ENCODE measurements at regions not wholly inside any gene's neighbourhood (a gene's known extent, or its start where the extent isn't known, plus 50 kb on each side); places are given as distances from the start of the nearest gene placed in this dataset.

DNA sequence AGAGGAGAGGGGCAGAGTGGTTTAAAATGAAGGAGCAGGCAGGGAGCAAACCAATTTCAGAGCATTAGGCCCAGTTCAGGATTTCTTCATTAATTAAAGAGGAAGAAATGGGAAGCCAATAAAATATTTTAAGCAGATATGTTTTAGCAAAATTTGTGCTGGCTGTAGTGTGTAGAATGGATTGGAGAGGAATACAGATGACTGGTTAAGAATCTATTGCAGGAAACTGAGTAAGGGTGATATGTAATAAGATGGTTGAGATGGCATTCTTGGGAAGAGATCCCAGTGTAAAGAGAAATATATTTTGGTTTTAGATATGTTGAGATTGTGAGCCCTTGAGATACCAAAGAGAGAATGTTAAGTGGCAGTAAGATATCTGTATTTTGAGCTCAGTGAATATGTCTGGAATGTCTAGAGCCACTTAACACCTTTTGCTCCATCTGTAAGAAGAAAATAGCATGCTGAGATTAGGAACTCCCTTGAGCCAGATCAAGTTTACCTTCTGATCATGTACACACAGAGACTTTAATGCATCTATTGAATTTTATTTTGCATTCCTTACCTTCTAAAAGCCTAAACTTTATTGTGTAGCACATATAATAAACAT lies 79.5 kb upstream of the SLC27A6 start:
- no peak overlapping the region for H3K27ac ChIP-seq (ENCODE audit: extremely low read length, insufficient read depth, low read length)
- no peak for TF ChIP-seq ZNF790 (CRISPR knock-in tag; IDR thresholded peaks at IDR 0.05; ENCODE audit: borderline replicate concordance)
- TF ChIP-seq, protein P1, sequence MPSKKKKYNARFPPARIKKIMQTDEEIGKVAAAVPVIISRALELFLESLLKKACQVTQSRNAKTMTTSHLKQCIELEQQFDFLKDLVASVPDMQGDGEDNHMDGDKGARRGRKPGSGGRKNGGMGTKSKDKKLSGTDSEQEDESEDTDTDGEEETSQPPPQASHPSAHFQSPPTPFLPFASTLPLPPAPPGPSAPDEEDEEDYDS (CRISPR knock-in tag; IDR thresholded peaks at IDR 0.05), result no peak
- TF ChIP-seq ELF4 (CRISPR knock-in tag; IDR thresholded peaks at IDR 0.05; ENCODE audit: borderline replicate concordance), result no peak
- TF ChIP-seq, protein P2, sequence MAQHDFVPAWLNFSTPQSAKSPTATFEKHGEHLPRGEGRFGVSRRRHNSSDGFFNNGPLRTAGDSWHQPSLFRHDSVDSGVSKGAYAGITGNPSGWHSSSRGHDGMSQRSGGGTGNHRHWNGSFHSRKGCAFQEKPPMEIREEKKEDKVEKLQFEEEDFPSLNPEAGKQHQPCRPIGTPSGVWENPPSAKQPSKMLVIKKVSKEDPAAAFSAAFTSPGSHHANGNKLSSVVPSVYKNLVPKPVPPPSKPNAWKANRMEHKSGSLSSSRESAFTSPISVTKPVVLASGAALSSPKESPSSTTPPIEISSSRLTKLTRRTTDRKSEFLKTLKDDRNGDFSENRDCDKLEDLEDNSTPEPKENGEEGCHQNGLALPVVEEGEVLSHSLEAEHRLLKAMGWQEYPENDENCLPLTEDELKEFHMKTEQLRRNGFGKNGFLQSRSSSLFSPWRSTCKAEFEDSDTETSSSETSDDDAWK (CRISPR knock-in tag; IDR thresholded peaks at IDR 0.05), result no peak
- TF ChIP-seq SMYD3 (CRISPR knock-in tag; IDR thresholded peaks at IDR 0.05), result no peak
- no peak for TF ChIP-seq STAG1 (CRISPR knock-in tag; IDR thresholded peaks at IDR 0.05)
- DNase-seq (ENCODE audit: low spot score) (no peak), ATAC-seq (no peak), FAIRE-seq (no peak)
- H3K4me1 ChIP-seq (ENCODE audit: insufficient read depth, low read length), result no peaks in the 10 kb centered on the region
- ChIA-PET CTCF (ENCODE audit: low intra/inter-chr PET ratio, low total read pairs) (no interaction called here), POLR2A (no interaction called here)
- H3K4me3 ChIP-seq (replicated peaks in 1 of 3; ENCODE audit: insufficient read depth in 1 of 3, low read depth in 2 of 3, low read length in 3 of 3), result no peak overlapping the region
- no peak overlapping the region for H2AFZ ChIP-seq (ENCODE audit: low read length)
- no peaks in the 10 kb centered on the region for H4K20me1 ChIP-seq (ENCODE audit: insufficient read depth, low read length)
- no peaks in the 10 kb centered on the region for H3K9me3 ChIP-seq (ENCODE audit: low read length)
- H3K9ac ChIP-seq (ENCODE audit: insufficient read depth, low read depth, low read length), result no peak overlapping the region
- BruUV-seq (replicated peaks), result no TSS peak
- in situ Hi-C loops (cut with HindIII; ENCODE audit: extremely low pct_ligation_motif_present, low pct_unique_long_range_greater_than_20kb) (no loop called here), intact Hi-C loops (cut with micrococcal nuclease; ENCODE audit: unreplicated experiment) (no loop called here)
- H3K36me3 ChIP-seq (replicated peaks in 1 of 2; ENCODE audit: control insufficient read depth in 1 of 2, insufficient read depth in 2 of 2, low read length in 2 of 2), result no peaks in the 10 kb centered on the region
- H3K4me2 ChIP-seq (ENCODE audit: low read depth, low read length), result no peak overlapping the region
- no peaks in the 10 kb centered on the region for H3K79me2 ChIP-seq (ENCODE audit: insufficient read depth, low read length)
- no peaks in the 10 kb centered on the region for H3K27me3 ChIP-seq (ENCODE audit: control insufficient read depth in 1 of 2, insufficient read depth in 2 of 2, low read length in 2 of 2)

DNA sequence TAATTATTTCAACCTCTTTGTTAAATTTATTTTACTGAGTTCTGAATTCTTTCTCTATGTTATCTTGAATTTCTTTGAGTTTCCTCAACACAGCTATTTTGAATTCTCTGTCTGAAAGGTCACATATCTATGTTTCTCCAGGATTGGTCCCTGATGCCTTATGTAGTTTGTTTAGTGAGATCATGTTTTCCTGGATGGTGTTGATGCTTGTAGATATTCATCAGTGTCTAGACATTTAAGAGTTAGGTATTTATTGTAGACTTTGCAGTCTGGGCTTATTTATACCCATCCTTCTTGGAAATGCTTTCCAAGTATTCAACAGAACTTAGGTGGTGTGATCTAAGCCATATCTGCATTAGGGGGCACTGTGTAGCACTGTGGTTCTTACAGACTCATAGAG lies 70.2 kb upstream of the SLC27A6 start:
- no peak for FAIRE-seq
- Histone ChIP-seq H4K20me1 (ENCODE audit: insufficient read depth, low read length) (no peaks in the 10 kb centered on the region), H3K36me3 (replicated peaks in 1 of 2; ENCODE audit: control insufficient read depth in 1 of 2, insufficient read depth in 2 of 2, low read length in 2 of 2) (no peaks in the 10 kb centered on the region), H3K79me2 (ENCODE audit: insufficient read depth, low read length) (no peaks in the 10 kb centered on the region), H3K9ac (ENCODE audit: insufficient read depth, low read depth, low read length) (no peak overlapping the region), H3K4me3 (replicated peaks in 1 of 3; ENCODE audit: insufficient read depth in 1 of 3, low read depth in 2 of 3, low read length in 3 of 3) (no peak overlapping the region), H3K4me1 (ENCODE audit: insufficient read depth, low read length) (no peaks in the 10 kb centered on the region), H3K9me3 (ENCODE audit: low read length) (no peaks in the 10 kb centered on the region), H2AFZ (ENCODE audit: low read length) (no peak overlapping the region), H3K27ac (ENCODE audit: extremely low read length, insufficient read depth, low read length) (no peak overlapping the region), H3K4me2 (ENCODE audit: low read depth, low read length) (no peak overlapping the region), H3K27me3 (ENCODE audit: control insufficient read depth in 1 of 2, insufficient read depth in 2 of 2, low read length in 2 of 2) (no peaks in the 10 kb centered on the region)
- in situ Hi-C loops (cut with HindIII; ENCODE audit: extremely low pct_ligation_motif_present, low pct_unique_long_range_greater_than_20kb) (no loop called here), intact Hi-C loops (cut with micrococcal nuclease; ENCODE audit: unreplicated experiment) (no loop called here)
- BruUV-seq (replicated peaks), result no TSS peak
- ATAC-seq, result no peak
- CTCF ChIA-PET (ENCODE audit: low intra/inter-chr PET ratio, low total read pairs), result no interaction called here
- POLR2A ChIA-PET, result no interaction called here
- DNase-seq (ENCODE audit: low spot score), result no peak
- TF ChIP-seq TCF7L2 (IDR thresholded peaks at IDR 0.05; ENCODE audit: low read depth, low read length), result no peak
- TF ChIP-seq, protein P3, sequence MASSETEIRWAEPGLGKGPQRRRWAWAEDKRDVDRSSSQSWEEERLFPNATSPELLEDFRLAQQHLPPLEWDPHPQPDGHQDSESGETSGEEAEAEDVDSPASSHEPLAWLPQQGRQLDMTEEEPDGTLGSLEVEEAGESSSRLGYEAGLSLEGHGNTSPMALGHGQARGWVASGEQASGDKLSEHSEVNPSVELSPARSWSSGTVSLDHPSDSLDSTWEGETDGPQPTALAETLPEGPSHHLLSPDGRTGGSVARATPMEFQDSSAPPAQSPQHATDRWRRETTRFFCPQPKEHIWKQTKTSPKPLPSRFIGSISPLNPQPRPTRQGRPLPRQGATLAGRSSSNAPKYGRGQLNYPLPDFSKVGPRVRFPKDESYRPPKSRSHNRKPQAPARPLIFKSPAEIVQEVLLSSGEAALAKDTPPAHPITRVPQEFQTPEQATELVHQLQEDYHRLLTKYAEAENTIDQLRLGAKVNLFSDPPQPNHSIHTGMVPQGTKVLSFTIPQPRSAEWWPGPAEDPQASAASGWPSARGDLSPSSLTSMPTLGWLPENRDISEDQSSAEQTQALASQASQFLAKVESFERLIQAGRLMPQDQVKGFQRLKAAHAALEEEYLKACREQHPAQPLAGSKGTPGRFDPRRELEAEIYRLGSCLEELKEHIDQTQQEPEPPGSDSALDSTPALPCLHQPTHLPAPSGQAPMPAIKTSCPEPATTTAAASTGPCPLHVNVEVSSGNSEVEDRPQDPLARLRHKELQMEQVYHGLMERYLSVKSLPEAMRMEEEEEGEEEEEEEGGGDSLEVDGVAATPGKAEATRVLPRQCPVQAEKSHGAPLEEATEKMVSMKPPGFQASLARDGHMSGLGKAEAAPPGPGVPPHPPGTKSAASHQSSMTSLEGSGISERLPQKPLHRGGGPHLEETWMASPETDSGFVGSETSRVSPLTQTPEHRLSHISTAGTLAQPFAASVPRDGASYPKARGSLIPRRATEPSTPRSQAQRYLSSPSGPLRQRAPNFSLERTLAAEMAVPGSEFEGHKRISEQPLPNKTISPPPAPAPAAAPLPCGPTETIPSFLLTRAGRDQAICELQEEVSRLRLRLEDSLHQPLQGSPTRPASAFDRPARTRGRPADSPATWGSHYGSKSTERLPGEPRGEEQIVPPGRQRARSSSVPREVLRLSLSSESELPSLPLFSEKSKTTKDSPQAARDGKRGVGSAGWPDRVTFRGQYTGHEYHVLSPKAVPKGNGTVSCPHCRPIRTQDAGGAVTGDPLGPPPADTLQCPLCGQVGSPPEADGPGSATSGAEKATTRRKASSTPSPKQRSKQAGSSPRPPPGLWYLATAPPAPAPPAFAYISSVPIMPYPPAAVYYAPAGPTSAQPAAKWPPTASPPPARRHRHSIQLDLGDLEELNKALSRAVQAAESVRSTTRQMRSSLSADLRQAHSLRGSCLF (CRISPR knock-in tag; IDR thresholded peaks at IDR 0.05; ENCODE audit: borderline replicate concordance), result no peak
- no peak for TF ChIP-seq FOXA3 (CRISPR knock-in tag; IDR thresholded peaks at IDR 0.05)
- TF ChIP-seq ZNF839 (CRISPR knock-in tag; IDR thresholded peaks at IDR 0.05; ENCODE audit: borderline replicate concordance), result no peak
- no peak for TF ChIP-seq ZNF598 (CRISPR knock-in tag; IDR thresholded peaks at IDR 0.05; ENCODE audit: borderline replicate concordance)
- TF ChIP-seq KLF9 (CRISPR knock-in tag; IDR thresholded peaks at IDR 0.05; ENCODE audit: low read depth), result no peak

Data from HepG2 (cell line).